HCT116 (cell line): ENCODE measurements at regions not wholly inside any gene's neighbourhood (a gene's known extent, or its start where the extent isn't known, plus 50 kb on each side); places are given as distances from the start of the nearest gene placed in this dataset.

ENCODE experiments used
- ATF3 ChIP-seq: IDR thresholded peaks from 2 replicates; pipeline ENCODE4 v1.6.1; 2012
- CEBPB ChIP-seq: IDR thresholded peaks from 2 replicates; pipeline ENCODE4 v1.6.1; 2012; ENCODE audit warnings: low read depth
- ELF1 ChIP-seq: IDR thresholded peaks from 2 replicates; pipeline ENCODE4 v1.6.1; 2012; ENCODE audit warnings: low read depth, borderline replicate concordance
- EZH2 ChIP-seq: fragments of 200-600 bp; sonication (generic); IDR thresholded peaks from 2 replicates; pipeline ENCODE4 v1.6.1; 2017; ENCODE audit warnings: antibody characterized with exemption, mixed run types
- JUND ChIP-seq: IDR thresholded peaks from 2 replicates; pipeline ENCODE4 v1.6.1; 2012
- POLR2A ChIP-seq: IDR thresholded peaks from 2 replicates; pipeline ENCODE4 v1.7.0; 2011; ENCODE audit warnings: borderline replicate concordance; ENCODE audit not compliant: insufficient read depth, insufficient read length; ENCODE audit errors: extremely low read depth
- POLR2AphosphoS5 ChIP-seq: IDR thresholded peaks from 2 replicates; pipeline ENCODE4 v1.6.1; 2011; ENCODE audit warnings: mild to moderate bottlenecking, low read depth, low read length, moderate library complexity
- SRF ChIP-seq: IDR thresholded peaks from 2 replicates; pipeline ENCODE4 v1.6.1; 2012; ENCODE audit warnings: low read depth
- TCF7L2 ChIP-seq: IDR thresholded peaks from 2 replicates; pipeline ENCODE4 v1.7.0; 2011; ENCODE audit warnings: borderline replicate concordance, inconsistent platforms; ENCODE audit not compliant: insufficient read depth, insufficient read length; ENCODE audit errors: extremely low read depth
- ZNF274 ChIP-seq: fragments of 200-500 bp; sonication (Bioruptor generic); IDR thresholded peaks from 2 replicates; pipeline ENCODE4 v1.6.1; 2014; ENCODE audit warnings: mild to moderate bottlenecking, low read depth, low read length, inconsistent platforms
- TF ChIP-seq, protein P1 (sequence below), 3 experiments: fragments of 200-600 bp in 1 of 3; sonication (generic) in 1 of 3; IDR thresholded peaks in 2 of 3; conservative IDR thresholded peaks in 1 of 3; 2 replicates each; pipeline ENCODE4 v1.5.1; 2012 to 2017; ENCODE audit warnings: low read depth in 2 of 3, low read length in 2 of 3, antibody characterized with exemption in 1 of 3, borderline replicate concordance in 1 of 3, control low read depth in 1 of 3, mild to moderate bottlenecking in 1 of 3, mixed read lengths in 1 of 3, mixed run types in 1 of 3, moderate library complexity in 1 of 3; ENCODE audit not compliant: insufficient read depth in 1 of 3
- TF ChIP-seq, protein P2 (sequence below): IDR thresholded peaks from 2 replicates; pipeline ENCODE4 v1.6.1; 2012; ENCODE audit warnings: low read depth

GRCh38 chr4:126843492-126844067 is 789.2 kb upstream of the INTU start:
- TF ChIP-seq, protein P1, sequence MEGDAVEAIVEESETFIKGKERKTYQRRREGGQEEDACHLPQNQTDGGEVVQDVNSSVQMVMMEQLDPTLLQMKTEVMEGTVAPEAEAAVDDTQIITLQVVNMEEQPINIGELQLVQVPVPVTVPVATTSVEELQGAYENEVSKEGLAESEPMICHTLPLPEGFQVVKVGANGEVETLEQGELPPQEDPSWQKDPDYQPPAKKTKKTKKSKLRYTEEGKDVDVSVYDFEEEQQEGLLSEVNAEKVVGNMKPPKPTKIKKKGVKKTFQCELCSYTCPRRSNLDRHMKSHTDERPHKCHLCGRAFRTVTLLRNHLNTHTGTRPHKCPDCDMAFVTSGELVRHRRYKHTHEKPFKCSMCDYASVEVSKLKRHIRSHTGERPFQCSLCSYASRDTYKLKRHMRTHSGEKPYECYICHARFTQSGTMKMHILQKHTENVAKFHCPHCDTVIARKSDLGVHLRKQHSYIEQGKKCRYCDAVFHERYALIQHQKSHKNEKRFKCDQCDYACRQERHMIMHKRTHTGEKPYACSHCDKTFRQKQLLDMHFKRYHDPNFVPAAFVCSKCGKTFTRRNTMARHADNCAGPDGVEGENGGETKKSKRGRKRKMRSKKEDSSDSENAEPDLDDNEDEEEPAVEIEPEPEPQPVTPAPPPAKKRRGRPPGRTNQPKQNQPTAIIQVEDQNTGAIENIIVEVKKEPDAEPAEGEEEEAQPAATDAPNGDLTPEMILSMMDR (IDR thresholded peaks at IDR 0.05 in 2 of 3, conservative IDR thresholded peaks at IDR 0.05 in 1 of 3; ENCODE audit: borderline replicate concordance in 1 of 3, insufficient read depth in 1 of 3, low read depth in 2 of 3, low read length in 2 of 3) = no peak
- no peak for TF ChIP-seq SRF
- TF ChIP-seq TCF7L2 = no peak
- TF ChIP-seq, protein P2, sequence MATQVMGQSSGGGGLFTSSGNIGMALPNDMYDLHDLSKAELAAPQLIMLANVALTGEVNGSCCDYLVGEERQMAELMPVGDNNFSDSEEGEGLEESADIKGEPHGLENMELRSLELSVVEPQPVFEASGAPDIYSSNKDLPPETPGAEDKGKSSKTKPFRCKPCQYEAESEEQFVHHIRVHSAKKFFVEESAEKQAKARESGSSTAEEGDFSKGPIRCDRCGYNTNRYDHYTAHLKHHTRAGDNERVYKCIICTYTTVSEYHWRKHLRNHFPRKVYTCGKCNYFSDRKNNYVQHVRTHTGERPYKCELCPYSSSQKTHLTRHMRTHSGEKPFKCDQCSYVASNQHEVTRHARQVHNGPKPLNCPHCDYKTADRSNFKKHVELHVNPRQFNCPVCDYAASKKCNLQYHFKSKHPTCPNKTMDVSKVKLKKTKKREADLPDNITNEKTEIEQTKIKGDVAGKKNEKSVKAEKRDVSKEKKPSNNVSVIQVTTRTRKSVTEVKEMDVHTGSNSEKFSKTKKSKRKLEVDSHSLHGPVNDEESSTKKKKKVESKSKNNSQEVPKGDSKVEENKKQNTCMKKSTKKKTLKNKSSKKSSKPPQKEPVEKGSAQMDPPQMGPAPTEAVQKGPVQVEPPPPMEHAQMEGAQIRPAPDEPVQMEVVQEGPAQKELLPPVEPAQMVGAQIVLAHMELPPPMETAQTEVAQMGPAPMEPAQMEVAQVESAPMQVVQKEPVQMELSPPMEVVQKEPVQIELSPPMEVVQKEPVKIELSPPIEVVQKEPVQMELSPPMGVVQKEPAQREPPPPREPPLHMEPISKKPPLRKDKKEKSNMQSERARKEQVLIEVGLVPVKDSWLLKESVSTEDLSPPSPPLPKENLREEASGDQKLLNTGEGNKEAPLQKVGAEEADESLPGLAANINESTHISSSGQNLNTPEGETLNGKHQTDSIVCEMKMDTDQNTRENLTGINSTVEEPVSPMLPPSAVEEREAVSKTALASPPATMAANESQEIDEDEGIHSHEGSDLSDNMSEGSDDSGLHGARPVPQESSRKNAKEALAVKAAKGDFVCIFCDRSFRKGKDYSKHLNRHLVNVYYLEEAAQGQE = no peak
- TF ChIP-seq POLR2AphosphoS5 = no peak
- no peak for TF ChIP-seq POLR2A
- no peak for TF ChIP-seq CEBPB
- no peak for TF ChIP-seq ELF1
- TF ChIP-seq EZH2 = no peak
- no peak for TF ChIP-seq JUND
- TF ChIP-seq ZNF274 = no peak
- TF ChIP-seq ATF3 = no peak
